ENCODE measurements at regions not wholly inside any gene's neighbourhood (a gene's known extent, or its start where the extent isn't known, plus 50 kb on each side); places are given as distances from the start of the nearest gene placed in this dataset.
A peak's percentile ranks its signal among the peaks of the same experiment; 100 is the strongest.

DNA sequence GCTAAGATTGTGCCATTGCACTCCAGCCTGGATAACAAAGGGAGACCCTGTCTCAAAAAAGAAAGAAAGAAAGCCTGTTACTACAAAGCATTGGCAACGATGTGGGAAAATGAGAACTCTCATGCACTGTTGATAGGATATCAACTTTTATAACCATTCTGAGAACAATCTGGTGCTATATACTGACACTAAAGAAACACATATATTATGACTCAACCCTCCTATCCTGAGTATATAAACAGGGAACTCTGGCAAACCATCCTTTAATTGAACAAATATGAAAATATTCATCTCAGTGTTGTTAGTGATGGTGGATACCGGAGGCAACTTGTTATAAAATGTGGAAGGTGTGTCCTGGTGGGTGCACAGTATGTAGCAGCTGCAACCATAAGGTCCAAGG lies 53.0 kb upstream of the SOD3 start:
- Histone ChIP-seq H3K27ac (peak overlapping the region in 1 of 4 donors; percentile 32), H3K9me3 (no peaks in the 10 kb centered on the region), H3K4me3 (no peak overlapping the region), H3K4me1 (peaks cover 0 to 36% (median 19%) of the 10 kb centered on the region in 4 donors), H3K36me3 (no peaks in the 10 kb centered on the region), H3K27me3 (no peaks in the 10 kb centered on the region)
- WGBS, 2 donors, result 17 to 62% methylated on average over 2 of the region's 2 CpGs
- intact Hi-C loops (cut with DNase I), result no loop called here
- DNase-seq, result no peak
- TF ChIP-seq POLR2A (IDR thresholded peaks at IDR 0.05) (no peak), EP300 (IDR thresholded peaks at IDR 0.05) (no peak), POLR2AphosphoS5 (IDR thresholded peaks at IDR 0.05) (no peak)
- TF ChIP-seq, protein P1, sequence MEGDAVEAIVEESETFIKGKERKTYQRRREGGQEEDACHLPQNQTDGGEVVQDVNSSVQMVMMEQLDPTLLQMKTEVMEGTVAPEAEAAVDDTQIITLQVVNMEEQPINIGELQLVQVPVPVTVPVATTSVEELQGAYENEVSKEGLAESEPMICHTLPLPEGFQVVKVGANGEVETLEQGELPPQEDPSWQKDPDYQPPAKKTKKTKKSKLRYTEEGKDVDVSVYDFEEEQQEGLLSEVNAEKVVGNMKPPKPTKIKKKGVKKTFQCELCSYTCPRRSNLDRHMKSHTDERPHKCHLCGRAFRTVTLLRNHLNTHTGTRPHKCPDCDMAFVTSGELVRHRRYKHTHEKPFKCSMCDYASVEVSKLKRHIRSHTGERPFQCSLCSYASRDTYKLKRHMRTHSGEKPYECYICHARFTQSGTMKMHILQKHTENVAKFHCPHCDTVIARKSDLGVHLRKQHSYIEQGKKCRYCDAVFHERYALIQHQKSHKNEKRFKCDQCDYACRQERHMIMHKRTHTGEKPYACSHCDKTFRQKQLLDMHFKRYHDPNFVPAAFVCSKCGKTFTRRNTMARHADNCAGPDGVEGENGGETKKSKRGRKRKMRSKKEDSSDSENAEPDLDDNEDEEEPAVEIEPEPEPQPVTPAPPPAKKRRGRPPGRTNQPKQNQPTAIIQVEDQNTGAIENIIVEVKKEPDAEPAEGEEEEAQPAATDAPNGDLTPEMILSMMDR (IDR thresholded peaks at IDR 0.05), result no peak

DNA sequence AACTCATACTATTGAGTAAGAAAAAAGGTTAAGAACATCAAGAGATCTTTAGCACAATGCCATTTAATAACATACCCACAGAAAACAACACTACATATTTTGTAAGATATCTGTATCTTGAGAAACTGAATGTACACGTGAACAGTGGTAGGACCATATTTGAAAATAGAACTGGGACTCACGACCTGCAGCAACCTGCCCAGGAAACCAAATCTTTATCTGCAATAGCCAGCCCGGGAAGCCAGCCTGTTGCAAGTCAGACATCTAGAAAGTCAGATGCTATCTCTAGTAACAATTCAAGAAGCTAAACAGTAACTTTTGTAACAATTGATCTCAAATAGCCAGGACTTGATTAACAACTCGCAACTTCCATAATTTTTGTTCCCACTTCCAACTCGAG lies 52.6 kb upstream of the SOD3 start:
- intact Hi-C loops (cut with DNase I), result no loop called here
- no peaks in the 10 kb centered on the region for H3K9me3 ChIP-seq
- no peaks in the 10 kb centered on the region for H3K27me3 ChIP-seq
- WGBS, 2 donors, result 78 to 80% methylated on average over 5 of the region's 5 CpGs
- DNase-seq, result no peak
- no peaks in the 10 kb centered on the region for H3K36me3 ChIP-seq
- no peak overlapping the region for H3K27ac ChIP-seq
- H3K4me1 ChIP-seq, result peaks cover 0 to 36% (median 19%) of the 10 kb centered on the region in 4 donors
- no peak overlapping the region for H3K4me3 ChIP-seq
- TF ChIP-seq POLR2A (IDR thresholded peaks at IDR 0.05) (no peak), EP300 (IDR thresholded peaks at IDR 0.05) (no peak), POLR2AphosphoS5 (IDR thresholded peaks at IDR 0.05) (no peak)
- TF ChIP-seq, protein P1 (IDR thresholded peaks at IDR 0.05), result no peak

DNA sequence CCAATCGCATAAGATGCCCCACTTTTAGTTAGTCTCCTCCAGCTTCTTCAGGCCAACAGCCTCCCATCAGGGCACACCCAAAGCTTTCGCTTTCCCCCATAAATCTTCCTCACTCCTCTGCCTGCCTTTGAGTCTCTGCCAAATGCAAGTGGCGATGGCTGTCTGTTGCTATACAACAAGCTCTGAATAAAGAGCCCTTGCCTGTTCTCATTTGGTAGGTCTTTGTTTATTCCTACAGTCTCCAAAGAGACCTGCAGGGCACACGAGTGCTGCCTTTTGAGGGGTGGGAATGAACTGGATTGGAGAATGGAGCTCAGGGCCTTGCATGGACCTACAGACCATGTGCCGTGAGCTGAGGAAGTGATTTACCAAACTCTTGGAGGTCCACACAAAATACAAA lies 52.2 kb upstream of the SOD3 start:
- 64 to 80% methylated on average over 5 of the region's 5 CpGs for WGBS, 2 donors
- H3K27ac ChIP-seq, result peak overlapping the region in 2 of 4 donors; percentile 40 to 71

DNA sequence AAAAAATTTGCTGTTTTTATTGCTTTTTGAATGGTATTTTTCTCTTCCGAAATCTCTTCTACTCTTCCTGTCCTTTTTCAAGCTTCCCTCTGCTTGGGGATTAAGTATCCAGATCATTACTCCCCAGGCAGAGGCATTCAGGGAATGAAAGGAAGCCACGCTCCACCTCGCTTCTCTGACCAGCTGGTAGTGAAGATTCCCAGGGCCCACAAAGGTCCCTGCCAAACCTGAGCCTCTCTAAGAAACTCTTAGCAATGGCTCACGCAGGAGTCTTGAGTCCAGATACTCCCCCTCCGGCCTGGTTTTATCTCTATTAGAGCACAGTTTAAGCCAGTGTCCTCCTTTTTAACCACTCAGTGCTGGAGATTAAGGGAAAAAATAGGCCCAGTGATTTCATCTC lies 51.4 kb upstream of the SOD3 start:
- Histone ChIP-seq H3K36me3 (no peaks in the 10 kb centered on the region), H3K4me1 (peaks cover 0 to 36% (median 19%) of the 10 kb centered on the region in 4 donors), H3K27ac (peak overlapping the region in 3 of 4 donors; percentile 40 to 71 (median 56)), H3K27me3 (no peaks in the 10 kb centered on the region), H3K4me3 (no peak overlapping the region), H3K9me3 (no peaks in the 10 kb centered on the region)
- DNase-seq, result no peak
- no peak for TF ChIP-seq POLR2AphosphoS5 (IDR thresholded peaks at IDR 0.05)
- TF ChIP-seq POLR2A (IDR thresholded peaks at IDR 0.05), result no peak
- TF ChIP-seq EP300 (IDR thresholded peaks at IDR 0.05), result no peak
- TF ChIP-seq, protein P1 (IDR thresholded peaks at IDR 0.05), result no peak
- intact Hi-C loops (cut with DNase I), result no loop called here
- WGBS, 2 donors, result 88 to 90% methylated on average over 5 of the region's 5 CpGs

More for the DNA sequence above, 52.2 kb upstream of the SOD3 start:
- Histone ChIP-seq H3K36me3 (no peaks in the 10 kb centered on the region), H3K9me3 (no peaks in the 10 kb centered on the region), H3K4me3 (no peak overlapping the region), H3K4me1 (peaks cover 0 to 36% (median 19%) of the 10 kb centered on the region in 4 donors), H3K27me3 (no peaks in the 10 kb centered on the region)
- TF ChIP-seq EP300 (IDR thresholded peaks at IDR 0.05), result no peak
- TF ChIP-seq, protein P1 (IDR thresholded peaks at IDR 0.05), result no peak
- no peak for TF ChIP-seq POLR2AphosphoS5 (IDR thresholded peaks at IDR 0.05)
- no peak for TF ChIP-seq POLR2A (IDR thresholded peaks at IDR 0.05)
- intact Hi-C loops (cut with DNase I), result no loop called here
- DNase-seq, result no peak
